Loucy (cell line): ENCODE measurements at regions not wholly inside any gene's neighbourhood (a gene's known extent, or its start where the extent isn't known, plus 50 kb on each side); places are given as distances from the start of the nearest gene placed in this dataset.

Experiments used
- CTCF ChIP-seq: fragments of 200-600 bp; sonication (generic); conservative IDR thresholded peaks from 2 replicates; pipeline ENCODE4 v1.5.1; 2014; ENCODE audit warnings: mild to moderate bottlenecking, antibody characterized with exemption, low read length
- EZH2phosphoT487 ChIP-seq: fragments of 200-600 bp; IDR thresholded peaks from 2 replicates; pipeline ENCODE4 v1.6.1; 2018; ENCODE audit warnings: antibody characterized with exemption, mild to moderate bottlenecking, moderate library complexity, borderline replicate concordance

GRCh38 chr6:14715076-14715475, 530.8 kb upstream of the JARID2 start:
- TF ChIP-seq CTCF: no peak
- TF ChIP-seq EZH2phosphoT487: no peak
